Erythroblast (primary cell): ENCODE measurements at regions not wholly inside any gene's neighbourhood (a gene's known extent, or its start where the extent isn't known, plus 50 kb on each side); places are given as distances from the start of the nearest gene placed in this dataset.

Experiments
- GATA1 ChIP-seq: IDR thresholded peaks from 2 replicates; pipeline ENCODE4 v1.6.1; 2011; ENCODE audit warnings: low read depth, mild to moderate bottlenecking, control low read depth, low read length, moderate library complexity
- POLR2A ChIP-seq: IDR thresholded peaks from 2 replicates; pipeline ENCODE4 v1.6.1; 2011; ENCODE audit warnings: mild to moderate bottlenecking, low read length

- no peak for TF ChIP-seq POLR2A
- no peak for TF ChIP-seq GATA1
Observed at GRCh38 chr15:62834686-62835329, 207.7 kb upstream of the TPM1 start.
